Ovary (tissue), 7 donors: ENCODE measurements at regions not wholly inside any gene's neighbourhood (a gene's known extent, or its start where the extent isn't known, plus 50 kb on each side); places are given as distances from the start of the nearest gene placed in this dataset.

ENCODE experiments used
- DNase-seq, 5 donors: peaks; one replicate each; pipeline ENCODE4 v3.0.0-alpha.2; 2019 to 2020
- H3K27ac ChIP-seq, 2 donors: fragments of 200-600 bp; one replicate each; pipeline versions ENCODE4 v1.5.1 to v1.8.0; 2019 to 2022
- H3K27me3 ChIP-seq: fragments of 200-600 bp; one replicate; pipeline ENCODE4 v1.8.0; 2022
- H3K36me3 ChIP-seq: fragments of 200-600 bp; sonication (generic); one replicate; pipeline ENCODE4 v1.5.1; 2019
- H3K4me1 ChIP-seq: one replicate; pipeline ENCODE4 v1.8.1; 2013; ENCODE audit warnings: mild to moderate bottlenecking, moderate library complexity; ENCODE audit not compliant: insufficient read depth
- H3K4me3 ChIP-seq: fragments of 200-600 bp; sonication (generic); one replicate; pipeline ENCODE4 v1.5.1; 2017
- H3K9me3 ChIP-seq, 2 donors: fragments of 200-600 bp in 1 of 2; sonication (generic) in 1 of 2; one replicate each; pipeline versions ENCODE4 v1.5.1 to v1.8.1; 2013 to 2019; ENCODE audit warnings: mild to moderate bottlenecking in 1 of 2, moderate library complexity in 1 of 2
- CTCF ChIP-seq, 3 donors: fragments of 450-650 bp in 2 of 3; fragments of 200-600 bp in 1 of 3; IDR thresholded peaks; one replicate each; pipeline versions ENCODE4 v1.5.1 to v1.8.0; 2016 to 2022; ENCODE audit warnings: antibody characterized with exemption in 3 of 3, mild to moderate bottlenecking in 1 of 3
- EP300 ChIP-seq: sonication (generic); formaldehyde crosslinking; IDR thresholded peaks from one replicate; pipeline ENCODE4 v1.6.1; 2017; ENCODE audit warnings: antibody characterized with exemption
- POLR2A ChIP-seq: fragments of 450-650 bp; IDR thresholded peaks from one replicate; pipeline ENCODE4 v1.6.1; 2017; ENCODE audit warnings: antibody characterized with exemption, mild to moderate bottlenecking, moderate library complexity
- WGBS, 3 donors: extraction: QIAGEN DNeasy Blood & Tissue Kit in 1 of 3; methylation state at CpG; one replicate each; pipeline versions ENCODE4 v1.1.5 to v1.1.7; 2013 to 2017; 5-methylcytosine and 5-hydroxymethylcytosine counted together
- intact Hi-C, 4 donors: fragments of 100-400 bp; cut with DNase I; formaldehyde crosslinking; loops; one replicate each; pipeline versions ENCODE4 v1.11.0 to v1.15.1; 2022 to 2023
- donor health status: DM: no; HTN: no; CAD: no; lungs with moderate emphysema.
- donor health status: DM: no; HTN: no; CAD: no.
- donor health status: Bipolar disorder and iron deficiency.
- donor health status: DM: no; HTN: no; CAD: no.
- donor health status: DM: yes; HTN: yes; CAD: no.

GRCh38 chr1:207248544-207249198 lies 72.8 kb upstream of the CD55 start:
- intact Hi-C loops, result no loop called here
- DNase-seq, result no peak

GRCh38 chr1:207250431-207250830 lies 71.0 kb upstream of the CD55 start:
- TF ChIP-seq EP300 (no peak), CTCF (IDR thresholded peaks at IDR 0.05) (no peak), POLR2A (no peak)
- Histone ChIP-seq H3K9me3 (no peaks in the 10 kb centered on the region), H3K4me3 (no peak overlapping the region), H3K4me1 (no peaks in the 10 kb centered on the region), H3K27ac (no peak overlapping the region), H3K27me3 (no peaks in the 10 kb centered on the region), H3K36me3 (no peaks in the 10 kb centered on the region)
- intact Hi-C loops, result no loop called here
- DNase-seq, result no peak

More at GRCh38 chr1:207248544-207249198, 72.8 kb upstream of the CD55 start:
- Histone ChIP-seq H3K4me1 (peaks cover 2% of the 10 kb centered on the region), H3K4me3 (no peak overlapping the region), H3K27me3 (no peaks in the 10 kb centered on the region), H3K9me3 (no peaks in the 10 kb centered on the region), H3K36me3 (no peaks in the 10 kb centered on the region), H3K27ac (no peak overlapping the region)
- TF ChIP-seq EP300 (no peak), POLR2A (no peak), CTCF (IDR thresholded peaks at IDR 0.05) (no peak)
- 21 to 38% (median 28%) methylated on average over 3 of the region's 3 CpGs for WGBS, 3 donors

- no peaks in the 10 kb centered on the region for H3K4me1 ChIP-seq
Measured at GRCh38 chr1:207251066-207251465, 70.4 kb upstream of the CD55 start.

GRCh38 chr1:207256869-207257268 lies 64.6 kb upstream of the CD55 start:
- H3K27me3 ChIP-seq, result no peaks in the 10 kb centered on the region
- no peaks in the 10 kb centered on the region for H3K36me3 ChIP-seq
- no peak overlapping the region for H3K4me3 ChIP-seq
- TF ChIP-seq EP300, result no peak
- intact Hi-C loops, result no loop called here
- no peaks in the 10 kb centered on the region for H3K9me3 ChIP-seq
- H3K27ac ChIP-seq, result no peak overlapping the region
- DNase-seq, result no peak
- WGBS, 3 donors, result 96 to 100% (median 97%) methylated on average over 1 of the region's 1 CpG
- H3K4me1 ChIP-seq, result no peaks in the 10 kb centered on the region

More at GRCh38 chr1:207251066-207251465, 70.4 kb upstream of the CD55 start:
- WGBS, 3 donors, result 94 to 99% (median 97%) methylated on average over 1 of the region's 1 CpG
- TF ChIP-seq CTCF (IDR thresholded peaks at IDR 0.05) (no peak), EP300 (no peak), POLR2A (no peak)
- H3K27me3 ChIP-seq, result no peaks in the 10 kb centered on the region
- H3K36me3 ChIP-seq, result no peaks in the 10 kb centered on the region
- DNase-seq, result no peak
- no peak overlapping the region for H3K4me3 ChIP-seq
- H3K27ac ChIP-seq, result no peak overlapping the region
- intact Hi-C loops, result no loop called here
- H3K9me3 ChIP-seq, result no peaks in the 10 kb centered on the region

GRCh38 chr1:207259391-207259790 lies 62.1 kb upstream of the CD55 start:
- Histone ChIP-seq H3K4me3 (no peak overlapping the region), H3K36me3 (no peaks in the 10 kb centered on the region), H3K27me3 (no peaks in the 10 kb centered on the region), H3K9me3 (no peaks in the 10 kb centered on the region), H3K4me1 (no peaks in the 10 kb centered on the region), H3K27ac (no peak overlapping the region)
- TF ChIP-seq EP300, result no peak
- TF ChIP-seq POLR2A, result no peak
- intact Hi-C loops, result no loop called here
- DNase-seq, result no peak
